HG03159 (cell line): ENCODE measurements at regions not wholly inside any gene's neighbourhood (a gene's known extent, or its start where the extent isn't known, plus 50 kb on each side); places are given as distances from the start of the nearest gene placed in this dataset.
A peak's percentile ranks its signal among the peaks of the same experiment; 100 is the strongest.

ENCODE experiments used
- ATAC-seq: cut with Tn5 transposase; IDR thresholded peaks from one replicate; pipeline ENCODE4 v1.9.1; 2021; ENCODE audit warnings: mild to moderate bottlenecking, moderate library complexity; ENCODE audit not compliant: unreplicated experiment

DNA sequence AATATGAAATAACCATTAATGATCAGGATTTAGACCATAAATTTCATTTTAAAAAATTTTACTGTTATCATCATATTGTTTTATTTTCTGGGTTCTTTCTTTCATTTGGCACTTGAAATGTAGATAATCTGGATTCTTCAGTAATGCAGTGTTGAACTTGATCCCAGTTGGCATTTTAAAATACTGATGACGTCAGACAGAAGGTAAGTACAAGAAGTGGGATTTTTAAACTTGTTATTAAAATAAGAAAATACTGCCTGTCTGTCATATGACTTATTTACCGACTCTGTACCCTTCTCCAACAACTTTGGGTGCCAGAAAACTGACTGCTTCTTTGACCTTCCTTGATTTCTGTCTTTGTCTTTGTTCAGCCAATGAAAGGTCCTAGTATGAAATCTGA is 415.1 kb upstream of the NEGR1 start:
- ATAC-seq: no peak

DNA sequence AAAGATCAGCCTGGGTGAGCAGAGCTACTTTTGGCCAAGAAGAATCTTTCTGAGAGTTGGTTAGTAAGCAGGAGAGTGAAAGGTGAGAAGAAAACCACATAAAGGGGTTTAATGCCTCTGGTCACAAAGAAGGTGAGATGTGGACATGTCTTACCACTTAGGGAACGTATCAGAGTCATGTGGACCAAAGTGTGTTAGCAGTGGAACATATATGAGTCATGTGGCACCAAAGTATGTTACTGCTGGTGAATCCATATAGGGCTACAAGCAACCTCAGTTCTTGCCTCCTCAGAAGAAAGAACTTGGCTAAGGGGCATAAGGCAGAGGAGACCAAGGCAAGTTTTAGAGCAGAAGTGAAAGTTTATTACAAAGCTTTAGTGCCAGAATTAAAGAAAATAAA is 411.6 kb upstream of the NEGR1 start:
- no peak for ATAC-seq

DNA sequence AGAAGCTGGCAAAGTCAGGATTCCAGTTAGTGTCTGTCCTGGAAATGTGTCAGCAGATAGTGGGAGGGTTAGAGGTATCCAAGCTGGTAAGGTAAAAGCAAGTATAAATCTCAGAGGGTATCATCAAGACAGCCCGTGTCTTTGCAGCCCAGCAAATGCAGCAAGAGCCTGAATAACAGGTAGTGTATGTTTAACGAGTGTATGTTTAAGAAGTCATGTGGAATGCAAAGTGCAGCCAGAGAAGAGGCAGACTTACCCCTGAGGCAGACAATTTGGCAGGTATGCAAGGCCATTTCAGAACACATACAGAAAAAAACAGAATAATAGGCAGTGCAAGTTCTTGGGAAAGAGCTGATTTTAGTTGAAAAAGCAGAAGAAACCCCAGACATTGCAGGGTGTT is 411.0 kb upstream of the NEGR1 start:
- ATAC-seq: no peak

DNA sequence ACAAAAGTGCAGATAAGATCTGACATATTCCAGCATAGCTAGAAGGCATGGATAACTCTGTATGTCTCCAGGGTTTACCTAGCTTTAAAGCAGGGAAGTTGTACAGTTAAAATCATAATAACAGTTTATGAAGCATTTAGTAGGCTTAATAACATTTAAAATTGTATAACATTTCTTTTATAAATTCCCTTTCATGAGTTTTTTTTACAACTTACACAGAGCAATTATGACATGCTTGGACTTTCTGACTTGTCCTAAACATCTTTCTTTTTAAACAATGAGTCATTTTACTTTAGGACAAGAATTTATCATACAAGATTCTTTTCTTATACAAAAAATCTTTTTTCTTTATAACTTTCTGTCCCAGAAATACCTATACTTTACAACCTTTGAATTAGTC is 408.5 kb upstream of the NEGR1 start:
- no peak for ATAC-seq

DNA sequence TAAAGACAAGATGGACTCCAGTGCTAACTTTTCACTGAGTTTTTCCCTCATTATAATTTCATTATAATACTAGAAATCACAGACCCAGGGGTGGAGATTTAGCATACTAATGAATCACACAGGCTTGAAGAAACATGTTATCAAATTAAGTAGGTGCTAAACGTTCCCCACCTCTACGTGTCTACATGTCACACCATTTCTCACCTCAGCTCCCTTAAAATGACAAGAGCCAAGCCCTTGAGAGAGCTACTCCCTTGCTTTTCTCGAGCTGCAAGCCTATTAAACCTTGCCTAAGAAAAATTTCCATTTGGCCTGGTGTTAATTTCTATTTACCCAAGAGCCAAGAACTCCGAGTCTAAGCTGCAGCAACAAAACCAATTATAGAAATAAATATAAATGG is 396.3 kb upstream of the NEGR1 start:
- no peak for ATAC-seq

DNA sequence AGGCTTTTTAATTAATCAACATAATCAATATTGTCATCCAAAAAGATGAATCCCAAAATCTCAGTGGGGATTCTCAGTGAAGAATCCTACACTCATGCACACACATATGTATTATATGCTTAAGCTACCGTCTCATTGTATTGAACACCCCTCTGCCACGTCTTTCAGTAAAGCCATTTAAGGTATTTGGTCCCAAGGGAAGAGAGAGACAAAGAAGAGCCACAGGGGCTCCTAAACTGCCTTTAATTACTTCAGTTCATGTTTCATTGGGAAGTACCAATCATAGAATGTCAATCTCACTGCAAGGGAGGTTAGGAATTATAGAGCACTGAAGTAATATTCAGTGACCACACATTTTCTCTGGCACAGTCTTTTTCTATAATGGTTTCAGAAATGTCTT is 388.6 kb upstream of the NEGR1 start:
- ATAC-seq: no peak

DNA sequence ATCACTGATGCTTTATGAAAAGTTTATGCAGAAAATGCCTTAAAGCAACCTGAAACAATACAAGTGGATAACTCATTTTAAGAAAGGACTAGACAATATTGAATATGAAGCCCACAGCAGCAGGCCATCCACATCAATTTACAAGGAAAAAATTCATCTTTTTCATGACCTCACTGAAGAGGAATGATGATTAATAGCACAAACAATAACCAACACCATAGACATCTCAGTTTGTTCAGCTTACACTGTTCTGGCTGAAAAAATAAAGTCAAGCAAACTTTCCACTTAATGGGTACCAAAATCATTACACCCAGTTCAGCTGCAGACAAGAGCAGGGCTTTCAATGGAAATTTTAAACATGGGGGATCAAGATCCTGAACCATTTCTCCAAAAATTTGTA is 380.6 kb upstream of the NEGR1 start:
- no peak for ATAC-seq

DNA sequence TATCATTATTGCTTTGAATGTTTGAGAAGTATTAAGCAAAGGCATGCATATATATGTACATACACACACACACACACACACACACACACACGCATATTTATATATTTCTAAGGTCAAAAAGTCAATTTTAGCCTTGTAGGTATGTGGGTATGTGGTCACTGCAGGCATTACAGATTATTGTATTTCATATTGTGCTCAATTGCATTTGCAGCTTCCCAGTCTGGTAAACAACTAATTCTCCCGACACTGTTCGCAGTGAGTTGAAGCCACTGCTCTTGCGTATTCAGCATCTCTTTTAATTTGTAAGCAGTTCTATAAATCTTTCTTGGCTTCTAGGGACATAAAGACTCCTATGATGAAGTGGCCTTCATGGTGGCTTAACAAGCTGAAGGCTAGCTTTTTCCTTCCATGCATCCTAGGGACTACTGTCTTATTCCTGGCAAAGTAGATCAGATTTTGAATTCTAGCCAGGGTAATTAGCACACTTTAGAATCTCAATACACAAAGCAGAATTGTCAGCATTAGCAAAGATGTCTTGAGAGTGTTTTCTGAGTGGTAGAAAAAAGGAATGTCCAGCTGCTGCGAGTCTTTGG is 368.6 kb upstream of the NEGR1 start:
- no peak for ATAC-seq

DNA sequence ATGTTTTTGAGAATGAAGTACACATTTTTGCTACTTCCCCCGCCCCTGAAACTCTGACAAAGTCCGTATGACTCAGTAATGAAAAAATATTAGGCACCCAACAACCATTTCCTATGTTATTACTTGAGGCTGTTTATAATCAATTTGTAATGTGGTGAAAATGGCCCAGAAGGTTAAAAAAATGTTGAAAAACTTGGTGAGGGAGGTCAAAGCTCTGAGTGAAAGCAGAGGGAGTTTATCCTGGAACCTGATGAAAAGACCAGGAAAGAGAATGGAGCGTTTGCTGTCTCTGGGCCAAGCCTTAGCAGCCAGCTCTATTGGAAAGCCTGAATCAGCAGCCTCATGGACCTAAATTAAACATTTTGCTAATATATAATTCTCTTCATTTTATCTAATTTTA is 367.7 kb upstream of the NEGR1 start:
- no peak for ATAC-seq

DNA sequence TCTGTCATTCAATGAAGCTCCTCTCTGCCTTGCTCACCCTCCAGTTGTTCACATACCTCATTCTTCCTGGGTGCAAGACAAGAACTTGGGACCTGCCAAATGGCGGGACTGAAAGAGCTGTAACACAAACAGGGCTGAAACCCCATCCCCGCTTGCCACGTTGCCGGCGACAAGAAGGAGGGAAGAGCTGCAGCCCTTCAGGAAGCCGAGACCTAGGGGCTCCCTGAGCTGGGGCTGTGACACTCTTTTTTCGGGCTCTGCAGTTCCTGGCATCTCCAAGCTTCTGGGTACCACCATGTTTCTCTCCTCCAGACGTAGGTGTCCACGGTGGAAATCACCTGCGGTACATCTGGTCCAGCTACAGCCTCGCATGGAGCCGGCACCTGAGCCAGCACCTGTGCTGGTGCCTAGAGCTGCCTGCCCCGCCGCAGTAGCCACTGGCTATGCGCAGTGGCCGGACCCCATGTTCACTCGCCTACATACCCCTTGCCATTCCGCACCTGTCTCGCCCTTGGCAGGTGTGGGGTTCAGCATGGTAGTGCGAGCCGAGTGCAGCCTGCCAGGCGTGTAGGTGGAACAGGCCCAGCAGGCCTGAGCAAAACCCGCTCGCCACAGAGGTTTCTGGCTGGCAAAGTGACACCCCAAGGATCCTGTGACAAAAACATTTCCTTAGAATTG is 367.0 kb upstream of the NEGR1 start:
- no peak for ATAC-seq

DNA sequence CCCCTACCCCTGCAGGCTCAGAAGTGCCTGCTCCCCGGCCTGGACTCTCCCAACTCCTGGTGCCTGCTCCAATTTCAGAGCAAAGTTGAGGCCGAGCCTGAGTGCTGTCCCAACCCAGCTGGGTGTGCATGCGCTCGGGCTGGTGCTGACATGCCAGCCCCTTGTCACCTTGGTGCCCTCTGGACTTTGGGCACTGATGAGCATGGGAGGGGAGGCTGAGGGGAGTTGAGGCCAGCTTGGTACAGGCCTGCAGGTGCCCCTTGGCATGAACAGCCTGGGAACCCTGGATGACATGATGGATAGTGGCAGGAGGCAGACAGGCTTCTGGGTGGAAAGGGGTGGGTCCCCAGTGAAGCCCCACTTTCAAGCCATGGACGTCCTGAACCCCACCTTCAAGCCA is 366.1 kb upstream of the NEGR1 start:
- ATAC-seq: no peak

DNA sequence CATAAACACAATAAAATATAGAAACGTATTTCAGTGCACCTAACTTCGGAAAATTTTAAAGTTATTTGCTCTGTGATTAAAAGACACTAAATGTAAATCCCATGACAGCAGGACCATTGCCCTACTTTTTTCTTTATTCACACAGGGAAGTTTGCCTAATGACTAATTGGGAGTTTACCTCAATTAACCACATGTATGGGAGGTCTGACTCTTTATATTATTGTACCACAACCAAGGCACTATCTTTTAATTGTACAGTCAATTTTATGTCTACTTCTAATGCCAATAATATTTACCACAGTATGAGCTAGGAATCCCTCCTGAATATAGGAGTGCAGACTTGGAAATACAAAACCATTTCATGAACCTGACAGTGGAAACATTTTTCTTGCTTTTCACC is 360.8 kb upstream of the NEGR1 start:
- no peak for ATAC-seq

DNA sequence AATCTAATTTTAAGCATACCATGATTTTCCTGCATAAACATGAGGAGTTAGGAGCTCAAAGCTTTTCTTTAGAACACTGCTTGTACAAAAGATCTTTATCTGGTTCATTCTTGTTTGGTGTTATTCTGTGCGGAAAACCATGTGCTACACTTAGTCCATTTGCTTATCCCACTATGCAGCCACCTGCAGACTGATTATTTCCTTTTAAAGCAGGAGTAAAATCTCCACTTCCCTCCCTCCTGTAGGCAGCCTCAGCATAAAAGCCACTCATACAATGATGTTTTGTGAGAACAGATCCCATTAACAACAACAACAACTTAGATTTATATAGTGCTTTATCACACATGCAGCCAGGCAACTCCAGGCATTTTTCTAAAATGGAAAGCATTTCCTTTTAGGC is 355.3 kb upstream of the NEGR1 start:
- ATAC-seq: no peak

DNA sequence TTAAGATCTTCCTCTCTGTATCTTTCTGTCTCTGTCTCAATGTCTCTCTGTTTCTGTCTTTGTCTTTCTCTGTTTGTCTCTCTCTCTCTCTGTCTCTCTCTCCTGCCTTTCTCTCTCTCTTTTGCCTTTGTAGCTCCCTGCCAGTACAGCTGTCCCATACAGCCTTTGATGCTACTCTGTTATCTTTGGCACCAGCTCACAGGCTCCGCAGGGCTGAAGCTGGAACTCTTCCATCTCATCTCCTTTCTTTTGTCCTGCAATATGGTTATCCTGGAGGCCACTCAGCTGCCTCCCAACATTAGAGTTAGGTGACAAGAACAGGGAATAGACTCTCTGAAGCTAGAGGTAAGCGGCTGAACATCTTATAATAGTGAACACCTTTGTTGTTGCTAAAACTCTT is 354.3 kb upstream of the NEGR1 start:
- no peak for ATAC-seq

DNA sequence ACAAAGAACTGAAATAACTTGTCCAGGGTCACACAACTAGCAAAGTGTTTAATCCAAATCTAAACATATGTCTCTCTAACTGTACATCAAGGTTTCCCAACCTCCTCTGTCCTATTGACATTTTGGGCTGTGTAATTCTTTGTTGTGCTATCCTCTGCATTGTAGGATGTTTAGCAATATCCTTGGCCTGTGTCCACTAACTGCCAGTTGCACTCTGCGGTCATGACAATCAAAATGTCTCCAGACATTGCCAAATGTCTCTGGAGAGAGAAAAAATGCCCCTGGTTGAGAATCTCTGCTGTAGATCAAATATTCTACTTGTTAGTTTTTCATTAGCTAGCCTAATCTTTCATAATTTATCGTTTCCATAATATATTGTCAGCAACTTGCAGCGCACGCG is 353.4 kb upstream of the NEGR1 start:
- ATAC-seq: no peak

DNA sequence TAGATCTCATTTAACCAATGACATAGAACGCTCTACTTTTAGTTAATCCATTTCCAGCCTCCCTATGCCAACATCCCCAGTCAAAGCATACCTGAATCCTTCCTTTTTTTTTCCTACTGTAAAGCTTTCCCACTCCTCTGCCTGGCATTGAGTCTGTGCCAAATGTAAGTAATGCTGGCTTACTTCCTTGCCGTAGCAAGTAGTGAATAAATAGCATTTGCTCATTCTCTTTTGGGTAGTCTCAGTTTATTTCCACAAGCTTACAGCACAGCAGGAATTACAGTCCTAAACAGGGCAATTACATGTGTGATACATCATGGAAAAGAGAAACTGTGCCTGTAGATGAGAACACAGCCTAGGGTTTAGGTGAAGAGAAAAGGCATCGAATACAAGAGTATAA is 352.6 kb upstream of the NEGR1 start:
- no peak for ATAC-seq

DNA sequence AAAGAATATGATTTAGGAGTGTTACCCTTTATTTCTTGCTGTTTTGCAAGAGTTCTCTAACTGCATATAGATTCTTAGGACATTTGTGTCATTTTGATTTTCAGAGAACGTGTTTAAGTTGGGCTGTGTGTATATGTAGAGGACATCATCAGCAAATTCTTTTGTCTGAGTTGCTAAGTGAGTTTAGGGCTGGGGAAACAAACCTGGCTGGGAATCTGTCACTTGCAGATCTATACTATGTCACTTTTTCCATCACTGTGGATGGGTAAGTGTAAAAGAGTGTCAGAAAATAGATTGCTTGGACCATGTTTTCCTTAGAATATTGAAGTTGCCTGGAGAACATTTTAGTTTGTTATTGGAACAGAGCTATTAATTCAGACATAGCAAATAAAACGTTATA is 349.1 kb upstream of the NEGR1 start:
- ATAC-seq: no peak

DNA sequence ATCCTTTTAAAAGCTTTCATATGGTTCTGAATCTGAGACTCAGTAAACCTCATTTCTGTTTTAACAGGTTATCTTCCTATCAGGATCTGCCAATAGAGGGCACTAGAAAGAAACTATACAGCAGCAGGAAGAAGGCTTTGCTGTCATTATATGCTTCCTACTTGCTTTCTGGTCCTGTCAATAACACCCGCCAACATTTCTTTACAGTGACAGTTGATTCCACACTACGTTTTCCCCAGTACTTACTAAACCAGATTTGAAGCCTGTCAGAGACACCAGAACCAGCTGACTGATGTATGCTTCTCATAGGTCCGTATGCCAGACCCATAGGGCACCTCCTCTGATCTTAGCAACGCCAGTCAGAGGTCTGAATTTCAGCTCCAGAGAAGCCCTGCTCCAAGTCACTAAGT is 341.0 kb upstream of the NEGR1 start:
- peak; percentile 93 for ATAC-seq

DNA sequence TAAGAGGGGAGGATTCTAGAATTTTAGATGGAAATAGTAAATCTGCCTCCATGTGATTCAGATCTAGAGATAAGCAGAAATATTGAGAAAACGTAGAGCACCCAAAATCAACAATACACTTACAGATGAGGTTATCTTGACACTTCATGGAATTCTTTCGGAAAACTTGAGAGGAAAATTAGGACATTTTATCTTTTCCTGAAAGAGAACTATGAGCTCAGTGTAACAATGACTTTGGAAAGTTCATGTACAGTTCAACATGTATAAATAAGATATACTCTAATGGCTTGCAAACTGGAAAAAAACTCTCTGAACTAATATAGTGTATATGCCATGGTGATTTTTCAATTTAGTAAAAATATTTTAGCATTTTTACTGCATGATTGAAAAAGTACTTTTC is 338.1 kb upstream of the NEGR1 start:
- no peak for ATAC-seq

DNA sequence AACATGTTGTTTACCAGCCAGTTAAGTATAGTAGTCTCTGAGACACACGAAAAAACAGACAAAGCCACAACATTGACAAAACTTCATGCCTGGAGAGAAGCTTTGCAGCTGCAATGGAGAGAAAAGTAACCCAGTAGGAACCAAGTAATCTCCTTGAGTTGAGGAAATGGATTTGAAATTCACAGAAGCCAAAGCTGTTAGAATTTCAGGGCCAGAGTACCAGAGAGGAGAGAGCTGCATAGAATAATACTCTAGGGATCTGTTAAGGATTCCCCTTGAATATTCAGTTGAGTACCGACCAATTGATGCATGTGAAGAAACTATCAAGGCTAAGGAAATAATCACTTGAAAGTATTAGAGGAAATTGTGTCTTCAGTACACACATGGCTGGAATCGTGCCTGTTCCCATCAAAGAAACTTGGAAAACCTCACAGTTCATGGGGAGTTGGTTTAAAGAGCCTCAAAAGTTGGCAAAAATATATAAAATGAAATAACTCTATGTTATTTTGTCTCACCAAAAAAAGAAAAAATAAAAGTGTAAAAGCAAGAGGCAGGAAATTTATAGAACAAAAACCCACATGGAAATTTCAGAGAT is 324.0 kb upstream of the NEGR1 start:
- no peak for ATAC-seq

DNA sequence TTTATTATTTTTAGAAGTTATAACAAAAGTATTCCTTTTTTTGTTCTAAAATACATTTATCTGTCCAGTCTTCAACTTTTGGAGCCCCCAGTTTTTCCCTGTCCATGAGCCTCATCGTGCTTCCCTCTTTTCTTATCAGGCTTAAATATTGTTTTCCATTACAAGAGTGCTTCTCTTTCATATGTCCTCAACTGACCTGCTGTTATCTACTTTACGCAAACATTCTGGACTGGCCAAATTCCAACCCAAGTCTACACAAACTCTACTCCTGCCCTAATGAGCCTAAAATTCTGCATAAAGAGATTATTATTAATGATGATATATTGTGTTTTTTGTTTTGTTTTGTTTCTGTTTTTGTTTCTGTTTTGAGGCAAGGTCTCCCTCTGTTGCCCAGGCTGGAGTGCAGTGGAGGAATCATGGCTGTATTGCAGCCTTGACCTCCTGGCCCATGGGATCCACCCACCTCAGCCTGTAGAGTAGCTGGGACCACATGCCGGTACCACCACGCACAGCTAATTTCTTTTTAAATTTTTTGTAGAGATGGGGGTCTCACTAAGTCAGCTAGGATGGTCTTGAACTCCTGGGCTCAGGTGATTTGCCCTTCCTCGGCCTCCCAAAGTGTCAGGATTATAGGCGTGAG is 318.8 kb upstream of the NEGR1 start:
- ATAC-seq: no peak

DNA sequence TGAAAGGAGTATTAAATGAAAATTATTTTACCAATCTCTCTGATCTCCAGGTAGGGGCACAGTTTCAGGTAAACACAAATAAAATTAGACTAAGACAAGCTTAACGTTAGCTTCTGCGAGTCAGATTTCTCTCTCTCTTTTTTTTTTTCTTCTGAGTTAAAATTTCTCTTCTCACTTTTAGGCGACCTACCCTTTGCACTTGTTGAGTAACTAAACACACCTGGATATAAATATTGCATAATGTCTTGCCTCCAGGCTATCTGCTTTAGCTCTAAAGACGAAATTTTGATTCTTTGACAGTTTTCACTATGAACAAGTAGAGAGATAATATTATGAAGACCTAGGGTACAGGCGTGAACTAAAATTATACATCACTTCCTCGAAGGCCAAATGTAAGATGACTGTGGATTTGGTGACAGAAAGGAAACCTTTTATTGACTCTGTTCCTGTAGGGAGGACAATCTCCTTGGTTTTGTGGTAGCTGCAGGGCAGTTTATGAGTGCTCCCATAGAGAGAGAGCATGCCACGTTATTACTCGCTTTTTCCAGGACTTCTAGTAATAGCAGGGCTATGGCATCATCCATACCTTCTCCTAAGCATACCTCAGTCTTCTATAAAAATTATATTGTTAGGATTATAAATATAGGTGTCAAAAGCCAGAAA is 303.8 kb upstream of the NEGR1 start:
- ATAC-seq: no peak
